GM19238 (cell line): ENCODE measurements at regions not wholly inside any gene's neighbourhood (a gene's known extent, or its start where the extent isn't known, plus 50 kb on each side); places are given as distances from the start of the nearest gene placed in this dataset.
"Not testable (repeated sequence)": the region's sequence is repeated elsewhere in the genome, so short reads cannot be mapped to it uniquely, and the experiment has no call there.

Source experiments
- DNase-seq: peaks from one replicate; pipeline ENCODE4 v3.0.0; 2011; ENCODE audit warnings: low spot score; ENCODE audit not compliant: insufficient read length

DNA sequence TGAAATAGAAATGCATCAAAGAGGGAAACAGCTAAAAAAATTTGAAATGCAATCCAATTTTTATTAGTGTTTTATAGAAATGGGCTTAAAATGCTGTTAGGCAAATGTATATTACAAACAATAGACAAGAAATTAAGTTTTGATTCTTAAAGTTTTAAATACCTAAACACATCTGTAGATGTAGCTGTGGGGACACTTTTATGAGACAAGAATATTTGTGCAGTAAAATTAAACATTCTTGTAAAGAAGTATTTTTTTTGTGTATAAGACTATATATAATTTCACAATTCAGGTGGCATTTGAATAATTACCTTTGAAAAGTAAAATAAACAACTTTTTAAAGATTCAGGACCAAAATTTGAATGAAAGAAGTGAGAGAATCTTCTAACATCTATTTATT lies 1015.9 kb downstream of the REEP3 start:
- DNase-seq: no peak

DNA sequence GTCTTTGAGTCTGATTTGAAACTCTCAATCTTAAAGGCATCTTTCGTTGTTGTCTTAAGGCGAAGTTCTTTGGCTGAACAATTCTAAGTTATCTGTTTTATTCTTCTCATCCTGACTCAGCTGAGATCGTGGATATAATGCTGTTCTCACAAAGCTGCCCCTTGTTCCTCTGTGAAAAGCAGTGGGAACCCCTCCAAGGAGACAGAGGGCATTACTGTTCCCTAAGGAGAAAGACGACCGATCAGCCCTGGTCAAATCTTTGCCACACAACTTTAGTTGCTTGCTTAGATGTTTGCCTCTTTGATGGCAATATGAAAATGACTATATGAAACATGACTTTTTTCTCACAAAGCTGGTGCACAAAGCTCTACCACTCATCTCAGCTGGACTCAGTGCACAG lies 1016.7 kb downstream of the REEP3 start:
- DNase-seq: no peak

DNA sequence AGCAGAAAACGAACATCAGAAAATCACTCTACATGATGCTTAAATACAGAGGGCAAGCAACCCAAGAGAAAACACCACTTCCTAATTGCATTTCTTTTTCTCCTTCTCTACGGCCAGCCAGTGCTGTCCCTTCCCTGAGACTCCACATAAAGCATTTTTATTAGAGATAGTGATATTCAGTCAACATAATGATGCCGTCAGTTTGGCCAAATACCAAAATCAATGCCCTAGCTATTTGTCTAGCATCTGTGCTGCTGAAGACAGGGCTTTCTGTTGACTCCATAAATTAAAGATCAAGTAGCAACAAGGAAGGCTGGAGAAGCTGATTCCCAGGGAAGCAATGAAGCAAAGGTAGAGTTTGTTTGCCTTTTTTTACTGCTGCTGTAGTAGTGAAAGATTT lies 1024.9 kb downstream of the REEP3 start:
- DNase-seq: no peak

DNA sequence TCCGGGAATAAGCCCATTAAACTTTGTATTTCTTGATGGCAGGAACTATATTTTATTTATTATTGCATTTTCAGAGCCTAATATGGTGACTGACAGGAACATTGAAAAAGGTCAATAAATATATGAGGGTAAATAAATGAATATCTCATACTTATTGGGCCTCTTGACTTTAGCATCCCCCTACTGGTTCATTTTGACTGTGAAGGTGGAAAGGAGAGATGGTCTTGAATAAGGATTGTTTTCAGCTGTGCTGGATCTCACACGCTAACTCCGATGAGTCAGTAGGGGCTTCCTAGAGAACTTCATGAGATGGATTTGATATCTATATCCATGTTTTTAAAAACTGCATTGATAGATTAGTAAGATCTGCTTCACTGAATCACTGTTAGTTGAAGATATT lies 1026.0 kb downstream of the REEP3 start:
- no peak for DNase-seq

DNA sequence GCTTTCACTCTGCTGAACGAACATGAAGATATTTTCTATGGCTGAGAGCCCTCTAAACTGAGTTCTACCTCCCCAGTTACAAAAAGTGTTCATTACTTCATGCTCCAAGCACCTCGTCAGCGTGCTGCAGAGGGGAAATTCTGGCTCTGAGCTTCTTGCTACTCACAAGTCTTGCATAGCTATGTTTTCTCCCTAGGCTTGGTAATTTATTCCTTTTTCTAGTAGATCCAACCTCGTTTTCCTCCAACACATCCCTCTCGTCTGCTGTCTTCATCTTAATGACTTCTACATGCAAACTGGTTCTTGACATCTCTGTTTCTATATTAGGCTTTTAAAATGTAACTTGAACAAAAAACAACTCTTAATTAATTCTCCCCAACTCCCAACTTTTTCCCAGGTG lies 1034.5 kb downstream of the REEP3 start:
- DNase-seq: no peak

DNA sequence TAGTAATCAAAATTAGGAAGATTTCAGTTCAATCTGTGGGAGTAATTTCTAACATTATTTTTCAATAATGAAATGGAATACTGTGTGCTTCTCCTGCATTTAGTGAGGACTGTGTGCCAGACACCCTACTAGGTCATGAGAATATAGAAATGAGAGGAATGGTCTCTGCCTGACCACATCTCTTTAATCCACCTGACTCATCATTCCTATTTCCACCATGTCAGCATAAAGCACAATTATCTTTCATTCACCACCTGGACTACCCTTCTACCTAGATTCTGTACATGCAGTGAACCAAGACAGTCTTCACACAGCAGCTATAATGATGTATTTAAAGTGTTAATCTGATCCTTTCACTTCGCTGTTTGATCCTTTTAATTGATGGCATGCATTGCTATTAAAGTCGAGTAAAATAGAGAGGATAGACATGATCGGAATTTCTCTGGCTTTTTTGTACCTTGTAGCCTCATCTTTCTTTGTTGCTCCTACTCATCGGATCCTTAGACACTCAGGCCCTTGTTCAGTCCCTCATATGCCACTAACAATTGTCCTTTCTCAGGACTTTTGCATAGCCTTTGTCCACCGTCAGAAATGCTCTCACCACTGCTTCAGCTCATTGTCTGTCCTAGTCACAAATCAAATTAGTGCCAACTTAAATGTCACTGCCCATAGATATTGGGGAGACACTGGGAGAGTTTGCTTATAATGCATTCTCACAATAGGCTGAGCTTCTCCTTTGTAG lies 1037.1 kb downstream of the REEP3 start:
- no peak for DNase-seq

DNA sequence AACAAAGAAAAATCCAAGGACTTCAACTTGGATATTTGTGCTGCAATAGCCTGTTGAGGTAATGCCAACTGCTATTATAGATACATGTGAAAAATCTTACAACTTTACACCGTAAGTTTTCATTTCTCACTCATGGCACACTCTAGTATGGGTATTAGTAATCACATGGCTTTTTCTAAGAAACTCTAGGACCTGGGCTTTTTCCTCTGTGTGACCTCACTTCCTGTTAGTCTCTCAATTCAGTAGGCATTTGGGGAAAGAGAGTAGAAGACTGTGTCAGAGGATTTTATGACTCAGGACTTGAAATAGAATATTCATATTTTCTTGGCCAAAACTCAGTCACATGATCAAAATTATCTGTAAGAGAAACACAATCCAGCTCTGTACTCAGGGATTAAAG lies 1049.9 kb downstream of the REEP3 start:
- DNase-seq: no peak

DNA sequence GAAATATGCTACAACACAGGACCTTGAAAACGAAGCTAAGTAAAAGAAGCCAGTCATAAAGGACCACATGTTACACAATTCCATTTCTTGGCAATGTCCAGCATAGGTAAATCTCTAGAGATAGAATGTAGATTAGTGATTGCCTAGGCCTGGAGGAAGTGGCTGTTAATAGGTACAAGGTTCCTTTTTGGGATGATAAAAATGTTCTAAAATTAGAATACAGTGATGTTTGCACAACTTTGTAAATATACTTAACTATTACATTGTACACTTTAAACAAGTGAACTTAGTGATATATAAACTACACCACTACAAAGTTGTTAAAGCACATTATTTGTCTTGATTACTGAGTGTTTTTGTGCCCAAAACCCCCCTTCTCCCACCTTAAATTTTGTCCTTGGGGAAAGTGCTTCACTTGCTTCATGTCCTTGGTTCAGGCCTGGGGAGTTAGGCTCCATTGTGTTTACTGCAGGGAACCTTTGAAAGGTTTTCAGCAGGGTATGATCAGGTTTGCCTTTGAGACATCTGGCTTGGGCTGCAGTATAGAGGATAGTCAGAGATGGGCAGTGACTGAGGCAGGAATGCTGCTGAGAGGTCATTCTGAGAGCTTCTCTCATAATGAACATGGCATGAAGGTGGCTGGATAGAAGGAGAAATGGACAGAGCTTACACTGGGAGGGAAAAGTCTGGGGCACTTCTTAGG lies 1052.6 kb downstream of the REEP3 start:
- no peak for DNase-seq

DNA sequence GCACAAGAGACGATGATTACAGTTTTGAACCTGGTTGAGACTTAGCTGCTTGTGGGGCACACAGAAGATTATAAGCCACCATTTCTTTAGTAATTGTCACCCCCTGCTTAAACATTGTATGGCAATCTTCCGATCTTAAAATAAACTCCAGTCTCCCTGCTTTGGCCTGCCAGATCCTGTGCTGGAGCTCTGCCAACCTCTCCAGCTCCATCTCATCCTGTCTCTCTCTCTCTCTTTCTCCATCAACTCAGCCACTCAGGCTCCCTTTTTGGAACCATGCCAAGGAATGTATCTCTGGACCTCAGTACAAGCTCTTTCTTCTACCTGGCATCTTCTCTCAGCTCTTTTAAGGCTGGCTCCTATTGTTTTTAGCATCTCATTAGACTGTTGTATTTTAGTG lies 1053.2 kb downstream of the REEP3 start:
- DNase-seq: no peak

DNA sequence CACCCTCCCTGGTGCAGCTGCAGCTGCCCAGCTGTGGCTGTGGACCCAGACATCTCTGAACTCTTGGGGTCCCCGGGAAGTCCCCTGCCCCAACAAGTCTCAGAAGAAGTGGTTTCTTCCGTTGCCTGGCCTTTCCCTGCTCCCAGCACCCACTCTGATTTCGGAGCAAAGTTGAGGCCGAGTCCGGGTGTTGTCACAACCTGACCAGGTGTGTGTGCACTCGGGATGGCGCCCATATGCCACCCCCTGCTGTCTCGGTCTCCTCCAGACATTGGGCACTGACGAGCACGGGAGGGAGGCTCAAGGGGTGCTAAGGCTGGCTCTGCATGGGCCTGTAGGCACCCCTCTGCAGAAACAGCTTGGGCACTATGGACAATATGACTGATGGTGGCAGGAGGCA lies 1055.3 kb downstream of the REEP3 start:
- DNase-seq: no peak

DNA sequence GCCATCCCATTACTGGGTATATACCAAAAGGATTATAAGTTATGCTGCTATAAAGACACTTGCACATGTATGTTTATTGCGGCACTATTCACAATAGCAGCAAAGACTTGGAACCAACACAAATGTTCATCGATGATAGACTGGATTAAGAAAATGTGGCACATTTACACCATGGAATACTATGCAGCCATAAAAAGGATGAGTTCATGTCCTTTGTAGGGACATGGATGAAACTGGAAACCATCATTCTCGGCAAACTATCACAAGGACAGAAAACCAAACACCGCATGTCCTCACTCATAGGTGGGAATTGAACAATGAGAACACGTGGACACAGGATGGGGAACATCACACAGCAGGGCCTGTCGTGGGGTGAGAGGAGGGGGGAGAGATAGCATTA lies 1057.6 kb downstream of the REEP3 start:
- not testable (repeated sequence) for DNase-seq

DNA sequence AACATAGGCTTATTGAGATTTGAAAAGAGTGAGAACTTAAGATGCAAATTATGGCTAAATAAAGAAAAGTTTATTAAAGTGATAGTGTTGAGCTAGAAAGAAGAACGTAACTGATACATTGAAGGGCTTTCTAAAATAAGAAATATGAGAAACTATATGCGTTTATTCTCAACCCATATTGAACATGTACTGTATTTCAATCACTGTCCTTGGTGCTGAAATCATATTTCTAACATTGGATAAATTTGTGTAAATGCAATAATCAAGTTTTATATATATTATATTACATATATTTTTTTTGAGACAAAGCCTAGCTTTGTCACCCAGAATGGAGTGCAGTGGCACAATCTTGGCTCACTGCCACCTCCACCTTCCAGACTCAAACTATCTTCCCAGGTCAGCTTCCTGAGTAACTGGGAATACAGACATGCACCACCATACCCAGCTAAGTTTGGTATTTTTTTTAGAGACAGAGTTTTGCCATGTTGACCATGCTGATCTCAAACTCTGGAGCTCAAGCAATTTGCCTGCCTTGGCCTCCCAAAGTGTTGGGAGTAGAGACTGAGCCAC lies 1065.8 kb downstream of the REEP3 start:
- no peak for DNase-seq

DNA sequence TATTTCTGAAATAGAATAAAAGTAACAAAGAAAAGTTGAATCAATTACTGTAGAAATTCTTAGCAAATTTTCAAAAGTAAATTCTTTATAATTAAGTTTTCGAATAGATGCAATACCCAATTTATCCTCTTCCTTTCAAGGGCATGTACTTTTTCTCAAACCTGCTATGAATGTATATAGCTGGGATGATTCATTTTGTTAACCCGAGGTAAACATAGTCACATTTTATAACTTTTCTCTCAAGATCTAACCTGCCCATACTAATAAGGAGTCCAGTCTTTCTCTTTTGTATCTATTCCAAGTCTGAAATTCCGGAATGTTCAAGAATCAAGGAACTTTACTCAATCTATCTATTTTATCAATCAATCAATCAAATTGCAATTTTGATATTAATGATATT lies 1072.9 kb downstream of the REEP3 start:
- DNase-seq: no peak

DNA sequence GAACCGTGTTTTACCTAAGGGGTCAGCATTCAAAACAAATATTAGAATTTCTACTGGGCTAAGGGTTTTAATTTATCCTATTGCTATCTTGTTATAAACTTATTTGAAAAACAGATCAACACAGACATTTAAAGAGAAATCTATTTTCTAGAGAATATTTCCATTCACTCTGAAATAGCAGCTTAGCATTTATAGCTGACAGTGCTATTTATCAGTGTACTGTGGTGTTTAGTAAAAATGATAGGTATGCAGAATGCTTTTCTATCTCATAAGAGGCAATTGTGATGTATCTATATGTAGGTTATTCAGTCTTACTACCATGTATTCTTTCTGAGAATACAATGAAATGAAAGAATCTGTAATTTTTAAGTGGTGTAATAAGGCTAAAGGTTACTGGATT lies 1077.4 kb downstream of the REEP3 start:
- DNase-seq: no peak

DNA sequence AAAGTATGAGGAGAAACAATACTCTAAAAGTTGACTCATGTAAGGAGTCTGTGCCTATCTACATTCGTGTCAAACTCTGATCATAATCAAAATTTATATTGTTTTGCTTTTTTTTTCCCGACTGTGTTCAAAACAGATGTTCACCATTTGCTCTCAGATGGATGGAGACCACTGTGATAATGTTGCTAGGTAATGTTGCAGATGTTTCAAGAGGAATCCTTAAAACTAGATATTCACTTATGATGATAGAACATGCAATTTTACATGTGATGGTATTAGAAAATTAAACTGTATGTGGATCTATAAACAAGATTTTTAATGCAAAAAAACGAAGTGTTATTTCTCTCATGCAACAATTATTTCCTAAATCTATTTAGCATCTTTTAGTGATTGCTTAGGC lies 1080.1 kb downstream of the REEP3 start:
- no peak for DNase-seq

DNA sequence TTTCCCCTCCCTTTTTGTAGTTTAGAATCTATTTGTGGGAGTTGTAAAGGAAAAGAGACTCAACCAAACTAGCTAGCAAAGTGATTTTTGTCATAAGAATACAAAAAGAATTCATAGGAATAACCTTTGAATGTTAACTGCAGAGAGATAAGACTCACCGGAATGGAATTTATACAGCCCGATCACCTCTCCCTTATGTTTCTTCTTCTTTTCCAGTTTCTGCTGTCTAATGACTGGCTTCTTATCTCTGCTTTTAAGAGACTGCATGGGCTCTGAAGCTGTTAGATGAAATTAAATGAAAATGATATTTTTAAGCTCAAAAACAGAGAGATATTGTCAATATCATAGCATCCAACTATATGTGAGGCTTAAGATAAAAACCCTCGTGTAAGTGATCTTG lies 1095.9 kb downstream of the REEP3 start:
- no peak for DNase-seq

DNA sequence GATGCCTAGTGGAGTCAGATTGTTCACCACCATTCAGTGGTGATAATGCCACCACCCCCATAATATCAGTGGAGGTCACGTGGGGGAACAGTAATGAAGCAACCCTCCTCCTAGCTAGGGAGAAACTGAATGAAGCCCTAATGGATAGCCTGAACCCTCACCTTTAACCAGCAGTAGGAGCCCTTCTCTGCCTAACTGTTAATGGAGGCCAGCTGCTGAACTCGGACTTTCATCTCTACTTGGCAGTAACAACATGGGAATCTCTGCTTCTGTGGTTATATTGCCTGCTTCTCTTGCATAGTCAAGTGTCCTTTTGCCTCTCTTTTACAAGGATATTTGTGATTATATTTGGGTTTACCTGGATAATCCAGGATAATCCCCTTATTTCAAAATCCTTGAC lies 1097.9 kb downstream of the REEP3 start:
- no peak for DNase-seq

DNA sequence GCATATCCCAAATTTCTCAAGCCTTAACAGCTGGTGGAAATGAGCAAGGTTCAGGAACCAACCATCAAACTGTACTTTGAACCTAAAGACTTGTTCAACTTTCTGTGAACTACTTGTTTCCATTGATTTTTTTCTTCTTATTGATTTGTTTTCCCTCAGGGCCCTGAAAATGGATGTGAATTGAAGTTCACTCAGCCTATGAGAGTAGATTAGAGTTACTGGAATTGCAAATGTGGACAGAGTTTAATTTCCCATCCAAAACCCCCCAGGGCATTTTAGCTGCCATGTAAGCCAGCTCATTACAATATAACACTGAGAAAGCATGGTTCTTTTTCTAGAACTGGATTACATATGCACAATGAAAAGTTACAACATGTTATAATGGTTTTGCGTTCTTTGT lies 1105.7 kb downstream of the REEP3 start:
- no peak for DNase-seq

DNA sequence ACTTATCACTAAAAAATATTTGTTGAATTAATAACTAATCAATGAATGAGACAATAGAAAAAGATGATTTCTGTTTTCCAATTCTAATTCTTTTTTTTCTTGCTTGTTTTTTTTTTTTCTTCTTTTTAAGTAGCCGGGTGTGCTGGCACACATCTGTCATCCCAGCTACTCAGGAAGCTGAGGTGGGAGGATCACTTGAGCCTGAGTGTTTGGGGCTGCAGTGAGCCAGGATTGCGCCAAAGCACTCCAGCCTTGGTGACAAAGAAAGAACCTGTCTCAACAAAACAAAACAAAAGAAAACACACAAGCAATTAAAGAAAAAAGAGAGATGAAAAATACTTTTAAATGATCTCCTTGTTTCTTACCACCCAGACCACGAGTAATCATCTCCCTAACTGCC lies 1109.3 kb downstream of the REEP3 start:
- no peak for DNase-seq

DNA sequence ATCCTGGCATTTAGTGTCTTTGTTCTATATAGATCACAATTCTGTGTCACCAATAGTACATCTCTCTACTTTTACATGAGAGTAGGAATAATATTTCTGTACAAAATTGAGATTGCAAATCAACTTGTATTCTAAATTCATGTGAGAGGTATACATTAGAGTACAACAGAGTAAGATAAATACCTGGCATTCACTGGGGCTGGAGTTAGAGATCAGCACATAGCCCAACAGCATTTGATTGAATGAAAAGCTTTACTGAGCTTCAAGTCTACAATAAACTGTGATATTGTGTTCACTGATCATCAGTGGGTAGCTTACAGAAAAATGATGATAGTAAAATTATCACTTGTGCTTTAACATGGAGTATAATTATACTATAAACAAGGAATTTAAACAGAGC lies 1114.7 kb downstream of the REEP3 start:
- no peak for DNase-seq

DNA sequence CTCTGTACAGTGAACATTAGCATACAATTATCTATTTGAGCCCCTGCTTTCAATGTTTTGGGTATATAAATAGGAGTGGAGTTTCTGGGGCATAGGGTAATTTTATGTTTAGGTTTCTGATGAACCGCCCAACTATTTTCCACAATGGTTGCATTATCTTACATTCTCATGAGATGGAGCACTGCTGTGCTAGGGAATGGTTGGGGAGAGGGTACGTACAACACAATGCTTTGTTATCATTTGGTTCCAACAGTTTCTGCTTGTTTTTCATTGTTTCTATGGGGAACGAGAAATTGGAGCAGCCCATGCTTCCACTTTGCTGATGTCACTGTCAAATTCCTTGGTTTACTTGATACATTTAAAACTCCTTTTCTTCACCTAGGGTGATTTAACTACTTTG lies 1115.3 kb downstream of the REEP3 start:
- no peak for DNase-seq

DNA sequence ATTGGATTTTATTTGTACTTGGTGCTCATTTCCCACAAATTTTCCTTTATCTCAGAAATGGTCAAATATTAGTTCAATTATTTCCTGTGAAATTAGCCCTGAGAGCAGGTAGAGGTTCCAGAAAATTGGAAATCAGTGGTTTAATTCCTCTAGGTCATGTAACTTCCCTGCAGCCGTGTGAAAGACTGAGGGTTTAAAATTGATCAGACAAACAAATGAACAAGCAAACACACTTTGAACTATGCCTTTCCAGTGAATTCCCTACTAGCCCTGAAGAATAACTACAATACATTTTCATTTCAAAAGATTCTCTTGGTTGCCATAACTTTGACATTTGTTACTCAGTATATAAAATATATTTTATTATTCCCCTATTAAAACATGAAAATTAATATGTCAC lies 1116.7 kb downstream of the REEP3 start:
- DNase-seq: no peak

DNA sequence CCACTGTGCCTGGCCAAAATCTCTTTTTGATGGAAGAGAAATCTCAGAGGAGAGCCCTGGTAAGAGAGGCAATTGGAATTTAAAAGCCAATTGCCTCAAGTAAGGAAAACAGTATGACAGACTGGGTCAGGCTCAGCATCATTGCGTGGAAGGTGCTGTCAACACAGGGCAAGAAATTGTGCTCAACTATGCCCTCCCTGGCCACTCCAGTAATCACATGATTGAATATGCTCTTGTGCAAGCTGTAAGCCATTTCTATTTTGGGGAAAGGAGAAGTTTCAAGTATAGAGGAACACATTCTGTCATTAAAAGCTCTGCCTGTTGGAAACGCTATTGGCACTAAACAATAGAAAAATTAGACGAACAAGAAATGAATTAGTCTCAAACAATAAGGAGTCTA lies 1127.7 kb downstream of the REEP3 start:
- DNase-seq: no peak
